Urinary bladder (tissue), 3 donors: ENCODE measurements at regions not wholly inside any gene's neighbourhood (a gene's known extent, or its start where the extent isn't known, plus 50 kb on each side); places are given as distances from the start of the nearest gene placed in this dataset.
"Not testable (repeated sequence)": the region's sequence is repeated elsewhere in the genome, so short reads cannot be mapped to it uniquely, and the experiment has no call there.

Experiments
- DNase-seq: peaks from one replicate; pipeline ENCODE4 v3.0.0-alpha.2; 2015; ENCODE audit errors: extremely low spot score
- H3K27ac ChIP-seq: one replicate; pipeline ENCODE4 v1.5.1; 2013; ENCODE audit warnings: low read depth, mild to moderate bottlenecking, moderate library complexity
- H3K36me3 ChIP-seq: one replicate; pipeline ENCODE4 v1.6.1; 2013; ENCODE audit warnings: mild to moderate bottlenecking, moderate library complexity; ENCODE audit not compliant: insufficient read depth
- H3K4me1 ChIP-seq: one replicate; pipeline ENCODE4 v1.6.1; 2013; ENCODE audit warnings: mild to moderate bottlenecking, moderate library complexity; ENCODE audit not compliant: insufficient read depth
- H3K4me3 ChIP-seq: one replicate; pipeline ENCODE4 v1.5.1; 2013; ENCODE audit warnings: low read depth, low read length
- WGBS: extraction: QIAGEN DNeasy Blood & Tissue Kit; methylation state at CpG from one replicate; pipeline ENCODE4 v1.1.7; 2013; 5-methylcytosine and 5-hydroxymethylcytosine counted together
- donor health status: healthy with polysubstance abuse.
- donor health status: healthy.

DNA sequence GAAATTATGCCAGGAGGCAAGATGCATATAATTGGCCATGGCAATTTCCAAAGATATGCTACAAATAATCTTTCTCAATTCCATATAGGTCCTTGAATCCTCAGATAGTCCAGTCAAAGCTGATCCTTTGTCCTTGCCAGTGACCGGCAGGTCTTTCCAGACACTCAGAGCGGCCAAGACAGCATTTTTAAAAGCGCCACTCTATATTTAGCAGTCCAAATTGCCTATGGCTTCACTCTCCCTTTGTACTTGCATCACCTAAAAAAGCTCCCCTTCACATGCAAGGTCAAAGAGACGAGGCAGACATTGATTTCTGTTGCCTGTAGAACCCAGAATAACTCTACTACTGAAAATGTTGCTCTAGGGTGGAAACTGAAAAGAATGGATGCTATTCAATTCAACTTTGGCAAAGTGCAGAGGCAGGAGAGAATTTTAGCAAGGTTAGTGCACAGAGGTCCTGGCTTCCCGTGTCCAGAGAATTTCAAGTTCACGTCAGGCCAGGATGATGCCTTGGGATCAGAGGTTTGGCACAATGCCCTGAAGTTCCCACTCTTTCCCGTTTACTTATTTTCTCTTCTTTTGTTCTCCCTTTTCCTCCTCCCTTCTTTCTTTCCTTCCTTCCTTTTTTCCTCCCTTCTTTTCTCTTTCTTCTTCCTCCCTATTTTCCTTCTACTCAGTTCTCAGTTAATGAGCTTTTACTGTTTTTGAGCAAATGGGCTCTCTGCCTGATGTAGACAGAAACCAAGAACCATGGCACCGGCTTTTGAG is 108.5 kb downstream of the KCNK1 start:
- Histone ChIP-seq H3K4me1 (no peaks in the 10 kb centered on the region), H3K4me3 (no peak overlapping the region), H3K36me3 (no peaks in the 10 kb centered on the region), H3K27ac (no peak overlapping the region)
- 61% methylated on average over 8 of the region's 8 CpGs for WGBS
- no peak for DNase-seq

DNA sequence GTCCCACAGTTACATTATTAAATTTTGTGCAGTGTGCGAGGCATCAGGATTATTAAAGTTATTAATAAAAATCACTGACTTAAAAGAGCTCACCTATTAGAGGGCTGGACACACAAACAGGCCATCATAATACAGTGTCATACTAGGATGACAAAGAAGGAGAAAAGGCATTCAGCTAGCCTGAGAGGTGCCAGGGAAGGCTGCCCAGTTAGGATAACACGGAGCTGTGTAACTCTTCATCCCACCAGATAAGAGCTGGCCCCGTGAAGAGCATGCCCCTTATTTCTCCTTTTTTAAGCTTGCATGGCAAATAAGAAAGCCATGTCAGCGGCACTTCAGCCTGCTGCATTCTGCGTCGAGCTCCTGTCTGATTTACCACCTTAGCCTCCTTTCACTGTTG is 109.5 kb downstream of the KCNK1 start:
- 66% methylated on average over 6 of the region's 6 CpGs for WGBS
- Histone ChIP-seq H3K36me3 (no peaks in the 10 kb centered on the region), H3K27ac (no peak overlapping the region), H3K4me1 (no peaks in the 10 kb centered on the region), H3K4me3 (no peak overlapping the region)
- no peak for DNase-seq

DNA sequence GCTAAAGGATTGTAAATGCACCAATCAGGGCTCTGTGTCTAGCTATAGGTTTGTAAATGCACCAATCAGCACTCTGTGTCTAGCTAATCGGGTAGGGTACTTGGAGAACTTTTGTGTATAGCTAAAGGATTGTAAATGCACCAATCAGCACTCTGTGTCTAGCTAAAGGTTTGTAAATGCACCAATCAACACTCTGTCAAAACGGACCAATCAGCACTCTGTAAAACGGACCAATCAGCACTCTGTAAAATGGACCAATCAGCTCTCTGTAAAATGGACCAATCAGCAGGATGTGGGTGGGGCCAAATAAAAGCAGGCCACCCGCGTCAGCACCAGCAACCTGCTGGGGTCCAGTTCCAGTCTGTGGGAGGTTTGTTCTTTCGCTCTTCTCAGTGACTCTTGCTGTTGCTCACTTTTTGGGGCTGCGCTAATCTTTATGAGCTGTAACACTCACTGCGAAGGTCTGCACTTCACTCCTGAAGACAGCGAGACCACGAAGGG is 110.3 kb downstream of the KCNK1 start:
- DNase-seq, H3K27ac ChIP-seq, H3K36me3 ChIP-seq, H3K4me1 ChIP-seq, H3K4me3 ChIP-seq: not testable (repeated sequence)
- WGBS = 88% methylated on average over 10 of the region's 10 CpGs

- 92% methylated on average over 9 of the region's 9 CpGs for WGBS
- Histone ChIP-seq H3K27ac (no peak overlapping the region), H3K36me3 (no peaks in the 10 kb centered on the region), H3K4me3 (no peak overlapping the region), H3K4me1 (no peaks in the 10 kb centered on the region)
- no peak for DNase-seq
Measured at GRCh38 chr1:233725423-233725822, 111.5 kb downstream of the KCNK1 start.

DNA sequence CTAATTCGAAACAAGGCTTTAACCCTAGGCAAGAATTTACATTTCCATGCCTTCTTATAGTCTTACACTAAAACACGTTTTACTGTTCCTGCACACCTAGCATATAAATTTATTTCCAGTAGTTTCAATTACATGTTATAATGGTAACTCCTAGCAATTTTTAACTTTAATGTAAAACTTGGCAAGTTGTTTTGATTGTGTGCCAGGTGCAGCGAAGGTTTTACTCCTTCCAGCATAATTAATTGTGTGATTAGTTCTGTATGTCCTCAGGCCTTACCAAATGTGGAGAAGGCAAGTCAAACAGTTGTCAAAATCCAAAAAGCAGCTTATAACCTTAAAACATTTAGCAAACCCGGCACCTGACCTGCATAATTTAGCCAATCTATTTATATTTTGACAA is 114.8 kb downstream of the KCNK1 start:
- H3K36me3 ChIP-seq = no peaks in the 10 kb centered on the region
- H3K4me1 ChIP-seq = no peaks in the 10 kb centered on the region
- 72% methylated on average over 4 of the region's 4 CpGs for WGBS
- no peak for DNase-seq
- H3K27ac ChIP-seq = no peak overlapping the region
- no peak overlapping the region for H3K4me3 ChIP-seq

DNA sequence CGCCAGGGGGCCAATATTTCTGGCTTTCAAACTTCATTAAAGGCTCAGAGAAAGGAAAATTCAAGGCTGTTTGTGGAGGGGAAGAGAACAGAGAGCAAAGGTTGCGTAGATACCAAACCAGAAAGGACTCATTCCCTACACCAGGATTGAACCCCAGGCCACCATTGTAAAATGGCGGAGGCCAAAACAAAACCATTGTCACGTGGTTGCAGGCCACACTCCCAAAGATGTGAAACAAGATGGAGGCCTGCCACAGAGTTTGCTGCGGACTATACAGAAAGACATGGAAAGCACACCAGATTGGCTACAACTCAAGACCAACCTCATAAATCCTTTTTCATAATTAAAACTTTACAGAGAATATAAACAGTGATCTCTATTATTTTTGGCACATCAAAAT is 116.5 kb downstream of the KCNK1 start:
- DNase-seq = no peak
- Histone ChIP-seq H3K36me3 (no peaks in the 10 kb centered on the region), H3K4me3 (no peak overlapping the region), H3K4me1 (no peaks in the 10 kb centered on the region), H3K27ac (no peak overlapping the region)
- 80% methylated on average over 5 of the region's 5 CpGs for WGBS

DNA sequence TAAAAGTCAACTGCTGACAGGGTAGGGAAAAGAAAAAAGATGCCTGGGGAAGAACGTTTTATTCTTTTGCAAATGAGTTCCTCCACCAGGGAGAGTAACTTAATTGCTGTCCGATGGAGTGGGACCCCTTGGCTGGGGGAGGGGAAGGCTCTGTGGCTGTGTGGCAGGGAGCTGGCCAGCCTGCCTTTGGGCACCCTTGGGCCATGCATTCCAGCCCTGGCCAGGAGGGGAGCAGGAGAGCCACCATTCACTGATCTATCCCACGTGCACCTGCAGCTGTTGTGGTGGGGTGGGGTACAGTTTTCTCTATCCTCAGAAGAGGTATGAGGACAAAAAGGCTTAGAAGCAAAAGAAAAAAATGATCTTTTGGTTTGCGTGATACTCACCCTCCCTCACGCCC is 116.9 kb downstream of the KCNK1 start:
- 30% methylated on average over 5 of the region's 5 CpGs for WGBS
- H3K4me1 ChIP-seq = no peaks in the 10 kb centered on the region
- no peaks in the 10 kb centered on the region for H3K36me3 ChIP-seq
- no peak overlapping the region for H3K4me3 ChIP-seq
- H3K27ac ChIP-seq = no peak overlapping the region
- no peak for DNase-seq

DNA sequence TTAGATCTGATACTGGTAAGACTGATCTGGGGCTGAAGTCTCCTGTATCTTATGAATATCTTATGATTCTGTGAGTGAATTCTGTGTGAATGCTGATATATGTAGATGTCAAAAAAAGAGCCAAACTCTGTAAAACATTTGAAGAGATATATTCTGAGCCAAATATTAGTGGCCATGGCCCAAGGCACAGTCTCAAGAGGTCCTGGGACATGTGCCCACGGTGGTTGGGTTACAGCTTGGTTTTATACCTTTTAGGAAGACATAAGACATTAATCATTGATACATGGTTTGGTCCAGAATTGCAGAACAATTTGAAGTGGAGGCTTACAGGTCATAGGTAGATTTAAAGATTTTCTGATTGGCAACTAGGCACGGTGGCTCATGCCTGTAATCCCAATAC is 118.3 kb downstream of the KCNK1 start:
- H3K4me3 ChIP-seq = no peak overlapping the region
- no peaks in the 10 kb centered on the region for H3K36me3 ChIP-seq
- DNase-seq = no peak
- 69% methylated on average over 2 of the region's 2 CpGs for WGBS
- H3K4me1 ChIP-seq = no peaks in the 10 kb centered on the region
- H3K27ac ChIP-seq = no peak overlapping the region

- 80% methylated on average over 7 of the region's 7 CpGs for WGBS
- Histone ChIP-seq H3K36me3 (no peaks in the 10 kb centered on the region), H3K4me3 (no peak overlapping the region), H3K4me1 (no peaks in the 10 kb centered on the region), H3K27ac (no peak overlapping the region)
- no peak for DNase-seq
Measured at GRCh38 chr1:233734456-233734855, 120.5 kb downstream of the KCNK1 start.

DNA sequence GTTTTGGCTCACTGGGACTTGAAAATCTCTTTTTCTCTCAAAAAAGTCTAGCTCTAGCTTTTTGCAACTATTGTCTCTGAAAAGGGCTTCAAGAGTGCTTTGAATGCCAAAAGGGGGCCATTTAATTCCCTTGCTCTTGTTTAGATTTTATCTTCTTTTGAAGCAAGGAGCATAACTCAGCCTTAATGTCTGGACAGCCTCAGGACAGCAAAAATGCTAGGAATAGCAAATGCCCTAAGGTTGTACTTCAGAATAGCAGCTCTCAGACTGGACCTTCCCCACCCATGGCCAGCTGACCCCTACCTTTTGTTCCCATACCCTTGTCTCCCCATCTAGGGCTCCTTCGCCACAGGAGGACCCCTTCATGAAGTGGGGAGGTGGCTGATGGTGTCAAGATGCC is 121.4 kb downstream of the KCNK1 start:
- Histone ChIP-seq H3K4me3 (no peak overlapping the region), H3K4me1 (no peaks in the 10 kb centered on the region)

DNA sequence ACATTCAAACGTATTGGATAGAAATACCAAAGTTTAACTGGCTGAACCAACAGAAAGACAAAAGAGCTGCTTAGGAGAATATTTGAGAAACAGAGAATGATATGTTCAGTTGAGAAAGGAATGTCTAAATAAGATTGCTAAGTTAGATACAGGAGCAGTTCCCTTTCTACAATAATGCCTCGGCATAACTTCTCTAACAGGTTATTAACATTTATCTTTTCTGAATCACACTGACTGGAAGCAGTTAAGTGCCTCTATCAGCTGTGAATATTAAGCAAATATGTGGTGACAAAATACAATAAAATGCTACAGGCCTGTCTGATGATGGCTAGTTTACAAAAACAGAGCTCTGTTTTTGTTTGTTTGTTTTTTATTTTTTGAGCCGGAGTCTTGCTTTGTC is 121.9 kb downstream of the KCNK1 start:
- no peaks in the 10 kb centered on the region for H3K36me3 ChIP-seq
- no peak for DNase-seq
- 47% methylated on average over 3 of the region's 3 CpGs for WGBS
- H3K27ac ChIP-seq = no peak overlapping the region
- no peak overlapping the region for H3K4me3 ChIP-seq
- no peaks in the 10 kb centered on the region for H3K4me1 ChIP-seq

More for the DNA sequence above, 121.4 kb downstream of the KCNK1 start:
- Histone ChIP-seq H3K36me3 (no peaks in the 10 kb centered on the region), H3K27ac (no peak overlapping the region)
- no peak for DNase-seq
- WGBS = 91% methylated on average over 1 of the region's 1 CpG

- H3K4me3 ChIP-seq = no peak overlapping the region
- no peak overlapping the region for H3K27ac ChIP-seq
- no peaks in the 10 kb centered on the region for H3K36me3 ChIP-seq
- 93% methylated on average over 2 of the region's 2 CpGs for WGBS
- no peaks in the 10 kb centered on the region for H3K4me1 ChIP-seq
- no peak for DNase-seq
Measured at GRCh38 chr1:233737341-233737740, 123.4 kb downstream of the KCNK1 start.

DNA sequence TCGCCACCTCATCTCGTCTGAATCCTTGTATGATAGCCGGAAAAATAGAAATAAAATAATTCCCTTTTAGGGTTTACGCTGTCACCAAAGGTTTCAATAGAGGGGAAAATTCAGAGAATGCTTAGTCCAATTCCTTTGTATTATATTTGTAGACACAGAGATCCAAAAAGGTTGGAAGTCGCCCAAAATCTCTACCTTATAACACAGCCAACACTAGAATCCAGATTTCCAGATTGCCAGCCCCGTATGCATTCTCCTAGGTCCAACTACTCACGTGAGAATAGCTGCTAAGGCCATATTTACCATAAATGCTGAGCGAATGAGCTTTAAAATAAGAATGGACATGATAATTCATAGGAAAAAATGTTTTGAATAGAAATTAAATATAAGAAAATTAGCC is 124.5 kb downstream of the KCNK1 start:
- DNase-seq = no peak
- 89% methylated on average over 8 of the region's 8 CpGs for WGBS
- no peaks in the 10 kb centered on the region for H3K4me1 ChIP-seq

DNA sequence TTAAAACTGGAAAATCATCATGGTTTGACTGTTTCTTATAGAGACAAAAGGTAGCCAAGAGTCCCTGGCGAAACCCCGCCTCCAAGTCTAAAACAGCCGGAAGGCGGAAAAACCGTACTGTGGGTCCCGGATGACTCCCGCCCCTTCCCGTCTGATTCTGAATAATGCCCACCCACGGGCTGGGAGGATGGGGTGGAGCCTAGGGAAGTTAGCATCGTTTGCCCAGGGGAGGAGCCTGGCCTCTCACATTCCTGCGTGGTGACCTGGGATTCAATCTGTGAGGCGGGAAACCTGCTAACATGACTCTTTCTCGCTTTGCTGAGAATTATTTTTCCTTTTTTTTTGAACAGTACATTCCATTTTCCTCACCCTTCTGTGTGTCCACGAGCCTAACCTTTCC is 124.9 kb downstream of the KCNK1 start:
- Histone ChIP-seq H3K27ac (no peak overlapping the region), H3K36me3 (no peaks in the 10 kb centered on the region), H3K4me1 (no peaks in the 10 kb centered on the region), H3K4me3 (no peak overlapping the region)
- 87% methylated on average over 14 of the region's 14 CpGs for WGBS
- no peak for DNase-seq

More for the DNA sequence above, 124.5 kb downstream of the KCNK1 start:
- H3K27ac ChIP-seq = no peak overlapping the region
- H3K36me3 ChIP-seq = no peaks in the 10 kb centered on the region
- H3K4me3 ChIP-seq = no peak overlapping the region
